Panc1 (cell line): ENCODE measurements at regions not wholly inside any gene's neighbourhood (a gene's known extent, or its start where the extent isn't known, plus 50 kb on each side); places are given as distances from the start of the nearest gene placed in this dataset.

Source experiments
- CTCF ChIP-seq: fragments of 450-650 bp; IDR thresholded peaks from 2 replicates; pipeline ENCODE4 v1.5.1; 2017; ENCODE audit warnings: mild to moderate bottlenecking
- POLR2AphosphoS5 ChIP-seq: IDR thresholded peaks from 2 replicates; pipeline ENCODE4 v1.6.1; 2012; ENCODE audit warnings: mild to moderate bottlenecking, low read depth, low read length, moderate library complexity
- REST ChIP-seq, 2 experiments: IDR thresholded peaks; 2 replicates each; pipeline ENCODE4 v1.6.1; 2011 to 2012; ENCODE audit warnings: low read depth in 2 of 2, control low read depth in 1 of 2, low read length in 1 of 2, mild to moderate bottlenecking in 1 of 2, moderate library complexity in 1 of 2; ENCODE audit not compliant: insufficient read depth in 1 of 2

GRCh38 chr5:117182104-117182503 lies 607.5 kb upstream of the SEMA6A start:
- TF ChIP-seq CTCF (no peak), POLR2AphosphoS5 (no peak), REST (IDR thresholded peaks at IDR 0.05; ENCODE audit: insufficient read depth in 1 of 2, low read depth in 2 of 2, low read length in 1 of 2) (no peak)
